Stimulated activated CD8-positive, alpha-beta memory T cell treated with anti-CD3 and anti-CD28 coated beads, Interleukin-4, amount 100 ng/mL, for 48 hours (primary cell): ENCODE measurements at regions not wholly inside any gene's neighbourhood (a gene's known extent, or its start where the extent isn't known, plus 50 kb on each side); places are given as distances from the start of the nearest gene placed in this dataset.

ENCODE experiments used
- DNase-seq: peaks from one replicate; pipeline ENCODE4 v3.0.0-alpha.2; 2020

GRCh38 chr14:75372260-75372659 is 55.6 kb upstream of the JDP2 start:
- no peak for DNase-seq

- no peak for DNase-seq
These were observed 54.7 kb upstream of the JDP2 start for GRCh38 chr14:75373133-75373532.

- DNase-seq: no peak
These were observed 54.2 kb upstream of the JDP2 start for GRCh38 chr14:75373616-75374015.

GRCh38 chr14:75374911-75375310 is 52.9 kb upstream of the JDP2 start:
- no peak for DNase-seq

GRCh38 chr14:75375983-75376382 is 51.8 kb upstream of the JDP2 start:
- no peak for DNase-seq
